ENCODE measurements at regions not wholly inside any gene's neighbourhood (a gene's known extent, or its start where the extent isn't known, plus 50 kb on each side); places are given as distances from the start of the nearest gene placed in this dataset.

DNA sequence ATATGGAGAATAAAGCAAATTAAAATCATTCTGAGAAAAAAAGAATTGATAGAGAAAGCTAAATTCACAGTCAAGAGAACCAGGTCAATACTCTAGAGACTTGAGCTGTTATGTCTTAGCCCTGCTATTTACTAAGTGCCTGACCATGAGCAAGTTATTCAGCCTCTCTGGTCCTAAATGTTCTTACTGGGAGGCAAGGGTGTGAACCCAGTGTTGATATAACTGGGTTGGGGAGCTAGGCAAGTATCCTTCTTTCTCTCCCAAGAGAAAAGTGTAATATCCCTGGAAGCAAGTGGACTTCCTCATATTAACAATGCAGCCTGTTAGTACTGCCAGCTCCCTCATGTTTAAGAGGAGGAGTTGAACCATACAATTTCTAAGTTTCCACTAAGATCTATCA is 488.9 kb upstream of the RASGRP1 start:
- Histone ChIP-seq H3K27ac (no peak overlapping the region), H3K9ac (no peak overlapping the region), H3K4me1 (ENCODE audit: insufficient read depth) (no peaks in the 10 kb centered on the region), H3K79me2 (ENCODE audit: insufficient read depth) (no peaks in the 10 kb centered on the region), H2AFZ (no peak overlapping the region), H3K36me3 (ENCODE audit: low read depth) (no peaks in the 10 kb centered on the region; the same call in 1 of the 2 replicates), H4K20me1 (ENCODE audit: insufficient read depth) (no peaks in the 10 kb centered on the region), H3K4me3 (no peak overlapping the region), H3K9me2 (ENCODE audit: insufficient read depth) (no peaks in the 10 kb centered on the region; the same call in 1 of the 2 replicates), H3K27me3 (replicated peaks; ENCODE audit: insufficient read depth) (no peaks in the 10 kb centered on the region), H3K9me3 (ENCODE audit: low read depth) (no peaks in the 10 kb centered on the region), H3K4me2 (ENCODE audit: unreplicated experiment) (no peak overlapping the region), H3F3A (ENCODE audit: insufficient read depth) (0 out of 2 replicates have a peak, but pooled peaks cover 4% of the 10 kb centered on the region)
- no peak for DNase-seq
- no peak for TF ChIP-seq EZH2phosphoT487 (IDR thresholded peaks at IDR 0.05; ENCODE audit: insufficient read depth, low read depth)
- TF ChIP-seq EZH2 (IDR thresholded peaks at IDR 0.05; ENCODE audit: insufficient read depth, poor library complexity, severe bottlenecking), result no peak
- in situ Hi-C loops (cut with MboI), result no loop called here

DNA sequence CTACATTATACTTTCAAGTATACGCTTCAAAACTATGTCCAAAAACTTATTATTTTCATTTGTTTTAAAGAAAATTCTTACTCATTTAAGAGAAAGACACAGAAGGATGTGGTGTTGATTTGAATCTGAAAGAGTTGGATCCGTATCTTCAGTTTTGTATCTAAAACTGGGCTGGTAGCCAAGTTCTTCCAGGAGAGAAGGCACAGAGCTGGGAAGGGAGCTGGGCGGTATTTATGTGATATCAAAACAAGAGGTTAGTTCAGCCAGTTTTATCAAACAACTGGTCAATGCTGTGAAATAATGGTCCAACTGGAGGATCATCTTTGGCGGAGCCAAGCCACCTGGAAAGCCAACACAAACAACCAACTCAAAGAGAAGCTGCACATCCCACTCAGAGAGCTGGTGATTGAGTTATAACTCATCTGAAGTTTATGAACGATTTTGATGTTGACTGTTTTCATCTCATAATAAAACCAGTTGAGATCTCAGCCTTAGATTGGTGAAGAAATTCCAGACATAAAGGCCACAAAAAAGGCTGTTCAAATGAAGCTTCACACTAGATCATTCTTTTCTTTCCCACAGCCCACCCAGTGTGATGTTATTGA is 489.6 kb upstream of the RASGRP1 start:
- H3K4me2 ChIP-seq (ENCODE audit: unreplicated experiment), result no peak overlapping the region
- H3K4me1 ChIP-seq (ENCODE audit: insufficient read depth), result no peaks in the 10 kb centered on the region
- in situ Hi-C loops (cut with MboI), result no loop called here
- no peaks in the 10 kb centered on the region; the same call in 1 of the 2 replicates for H3K9me2 ChIP-seq (ENCODE audit: insufficient read depth)
- no peaks in the 10 kb centered on the region for H4K20me1 ChIP-seq (ENCODE audit: insufficient read depth)
- peaks cover 4% of the 10 kb centered on the region; the same call in 1 of the 2 replicates for H3F3A ChIP-seq (ENCODE audit: insufficient read depth)
- WGBS, 2 experiments (ENCODE audit: low coverage in 1 of 2, low lambda C conversion rate in 2 of 2, missing lambda C conversion rate in 2 of 2), result 62 to 64% methylated on average over 5 of the region's 5 CpGs
- H3K27me3 ChIP-seq (replicated peaks; ENCODE audit: insufficient read depth), result no peaks in the 10 kb centered on the region
- H3K27ac ChIP-seq, result no peak overlapping the region
- no peak overlapping the region for H2AFZ ChIP-seq
- no peaks in the 10 kb centered on the region; the same call in 1 of the 2 replicates for H3K36me3 ChIP-seq (ENCODE audit: low read depth)
- H3K9ac ChIP-seq, result no peak overlapping the region
- TF ChIP-seq EZH2 (IDR thresholded peaks at IDR 0.05; ENCODE audit: insufficient read depth, poor library complexity, severe bottlenecking) (no peak), EZH2phosphoT487 (IDR thresholded peaks at IDR 0.05; ENCODE audit: insufficient read depth, low read depth) (no peak)
- no peak overlapping the region for H3K4me3 ChIP-seq
- no peak for DNase-seq
- no peaks in the 10 kb centered on the region for H3K9me3 ChIP-seq (ENCODE audit: low read depth)
- H3K79me2 ChIP-seq (ENCODE audit: insufficient read depth), result no peaks in the 10 kb centered on the region

DNA sequence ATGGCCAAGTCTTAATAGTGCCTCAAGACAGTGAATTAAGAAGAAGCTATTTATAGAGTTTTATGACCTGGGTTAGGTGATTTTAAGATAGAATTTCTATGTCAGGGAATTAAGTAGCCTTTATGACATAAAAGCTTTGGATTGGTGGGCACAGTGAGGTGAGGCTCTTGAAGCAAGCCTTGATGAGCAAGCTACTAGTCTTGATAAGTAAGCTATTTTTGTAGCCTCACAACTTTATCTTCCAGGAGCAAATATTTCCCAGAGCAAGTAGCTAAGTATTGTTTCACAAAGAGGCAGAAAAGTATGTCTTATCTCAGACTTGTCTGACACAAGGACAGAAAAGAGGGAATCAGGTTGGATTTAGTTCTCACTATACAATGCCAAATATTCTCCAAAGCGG is 491.7 kb upstream of the RASGRP1 start:
- Histone ChIP-seq H3K27me3 (replicated peaks; ENCODE audit: insufficient read depth) (no peaks in the 10 kb centered on the region), H3K27ac (no peak overlapping the region), H3K4me3 (no peak overlapping the region), H3K9ac (no peak overlapping the region), H3F3A (ENCODE audit: insufficient read depth) (peaks cover 4% of the 10 kb centered on the region; the same call in 1 of the 2 replicates), H3K9me3 (ENCODE audit: low read depth) (no peaks in the 10 kb centered on the region), H4K20me1 (ENCODE audit: insufficient read depth) (no peaks in the 10 kb centered on the region), H3K36me3 (ENCODE audit: low read depth) (no peaks in the 10 kb centered on the region; the same call in 1 of the 2 replicates), H3K9me2 (ENCODE audit: insufficient read depth) (no peaks in the 10 kb centered on the region; the same call in 1 of the 2 replicates), H3K4me2 (ENCODE audit: unreplicated experiment) (no peak overlapping the region), H3K79me2 (ENCODE audit: insufficient read depth) (no peaks in the 10 kb centered on the region), H2AFZ (no peak overlapping the region), H3K4me1 (ENCODE audit: insufficient read depth) (peaks cover 4% of the 10 kb centered on the region; the same call in 1 of the 2 replicates)
- in situ Hi-C loops (cut with MboI), result no loop called here
- TF ChIP-seq EZH2 (IDR thresholded peaks at IDR 0.05; ENCODE audit: insufficient read depth, poor library complexity, severe bottlenecking), result no peak
- no peak for TF ChIP-seq EZH2phosphoT487 (IDR thresholded peaks at IDR 0.05; ENCODE audit: insufficient read depth, low read depth)
- no peak for DNase-seq
- 100% methylated on average over 1 of the region's 1 CpG for WGBS, 2 experiments (ENCODE audit: low coverage in 1 of 2, low lambda C conversion rate in 2 of 2, missing lambda C conversion rate in 2 of 2)

DNA sequence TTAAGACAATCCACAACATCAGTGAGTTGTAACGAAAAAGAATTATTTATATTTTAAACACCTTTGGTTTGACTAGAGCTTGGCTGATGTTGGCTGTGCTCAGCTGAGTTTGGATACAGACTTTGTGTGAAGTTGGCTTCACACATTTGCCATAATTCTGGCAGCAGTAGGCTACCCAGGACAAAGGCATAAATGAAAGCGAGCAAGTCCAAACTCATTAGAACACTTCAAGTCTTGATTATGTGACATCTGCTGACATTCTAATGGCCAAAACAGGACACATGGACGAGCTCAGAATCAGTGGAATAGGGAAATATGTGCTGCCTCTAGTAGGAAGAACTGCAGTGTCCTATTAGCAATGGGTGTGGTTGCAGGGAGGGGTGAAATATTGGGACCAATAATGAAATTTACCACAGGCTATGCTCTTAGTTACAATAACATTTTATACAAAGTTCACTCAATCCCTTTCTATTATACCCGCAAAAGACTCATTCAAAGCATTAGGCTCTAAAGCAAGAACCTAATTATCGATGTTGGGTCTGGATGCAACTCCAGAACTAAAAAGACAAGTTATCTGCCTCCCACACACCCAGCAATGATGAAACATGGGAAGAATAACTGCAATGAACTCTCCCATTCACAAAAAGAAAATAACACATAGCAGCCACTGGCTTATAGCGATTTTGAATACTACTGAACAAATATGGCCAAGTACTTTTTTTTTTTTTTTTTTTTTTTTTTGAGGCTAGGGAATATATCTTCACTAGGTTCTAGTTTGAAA is 493.9 kb upstream of the RASGRP1 start:
- 73 to 81% methylated on average over 6 of the region's 6 CpGs for WGBS, 2 experiments (ENCODE audit: low coverage in 1 of 2, low lambda C conversion rate in 2 of 2, missing lambda C conversion rate in 2 of 2)
- no peak overlapping the region for H3K4me2 ChIP-seq (ENCODE audit: unreplicated experiment)
- no peak overlapping the region for H3K27ac ChIP-seq
- no peak overlapping the region for H2AFZ ChIP-seq
- DNase-seq, result no peak
- H3K27me3 ChIP-seq (replicated peaks; ENCODE audit: insufficient read depth), result no peaks in the 10 kb centered on the region
- H3K9me2 ChIP-seq (ENCODE audit: insufficient read depth), result no peaks in the 10 kb centered on the region; the same call in 1 of the 2 replicates
- no peaks in the 10 kb centered on the region for H3K79me2 ChIP-seq (ENCODE audit: insufficient read depth)
- no peak overlapping the region for H3K4me3 ChIP-seq
- H3K36me3 ChIP-seq (ENCODE audit: low read depth), result no peaks in the 10 kb centered on the region; the same call in 1 of the 2 replicates
- H4K20me1 ChIP-seq (ENCODE audit: insufficient read depth), result no peaks in the 10 kb centered on the region
- in situ Hi-C loops (cut with MboI), result no loop called here
- TF ChIP-seq EZH2 (IDR thresholded peaks at IDR 0.05; ENCODE audit: insufficient read depth, poor library complexity, severe bottlenecking), result no peak
- TF ChIP-seq EZH2phosphoT487 (IDR thresholded peaks at IDR 0.05; ENCODE audit: insufficient read depth, low read depth), result no peak
- H3F3A ChIP-seq (ENCODE audit: insufficient read depth), result peaks cover 4% of the 10 kb centered on the region; the same call in 1 of the 2 replicates
- H3K9me3 ChIP-seq (ENCODE audit: low read depth), result no peaks in the 10 kb centered on the region
- no peak overlapping the region for H3K9ac ChIP-seq
- peaks cover 4% of the 10 kb centered on the region; the same call in 1 of the 2 replicates for H3K4me1 ChIP-seq (ENCODE audit: insufficient read depth)
